ENCODE measurements at regions not wholly inside any gene's neighbourhood (a gene's known extent, or its start where the extent isn't known, plus 50 kb on each side); places are given as distances from the start of the nearest gene placed in this dataset.
"Not testable (repeated sequence)": the region's sequence is repeated elsewhere in the genome, so short reads cannot be mapped to it uniquely, and the experiment has no call there.

DNA sequence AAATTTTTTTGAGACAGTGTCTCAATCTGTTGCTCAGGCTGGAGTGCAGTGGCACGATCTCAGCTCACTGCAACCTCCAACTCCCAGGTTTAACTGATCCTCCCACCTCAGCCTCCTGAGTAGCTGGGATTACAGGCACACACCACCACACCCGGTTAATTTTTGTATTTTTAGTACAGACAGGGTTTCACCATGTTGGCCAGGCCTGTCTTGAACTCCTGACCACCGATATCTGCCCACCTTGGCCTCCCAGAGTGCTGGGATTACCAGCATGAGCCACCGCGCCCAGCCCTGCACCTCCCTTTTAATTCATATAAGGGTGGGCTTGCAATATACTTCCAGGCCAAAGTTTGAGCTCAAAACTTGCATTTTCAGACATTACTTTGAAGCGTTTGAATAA is 223.9 kb downstream of the CRLF2 start:
- H3K36me3 ChIP-seq (ENCODE audit: control insufficient read depth, insufficient read depth, low read length); H3K27ac ChIP-seq (ENCODE audit: low read length); H3K4me1 ChIP-seq (ENCODE audit: control insufficient read depth, insufficient read depth, low read length); H3K27me3 ChIP-seq (ENCODE audit: control insufficient read depth, insufficient read depth, low read length); H3K4me3 ChIP-seq (ENCODE audit: low read length); DNase-seq: not testable (repeated sequence)
- 100% methylated on average over 1 of the region's 6 CpGs for WGBS (ENCODE audit: insufficient coverage)
- H3K9me3 ChIP-seq (replicated peaks; ENCODE audit: control insufficient read depth, low read depth, low read length): peaks cover 13% of the 10 kb centered on the region

- Histone ChIP-seq H3K9me3 (replicated peaks; ENCODE audit: control insufficient read depth, low read depth, low read length) (peaks cover 8% of the 10 kb centered on the region), H3K36me3 (ENCODE audit: control insufficient read depth, insufficient read depth, low read length) (no peaks in the 10 kb centered on the region), H3K27me3 (ENCODE audit: control insufficient read depth, insufficient read depth, low read length) (peaks cover 19% of the 10 kb centered on the region), H3K27ac (ENCODE audit: low read length) (no peak overlapping the region), H3K4me3 (ENCODE audit: low read length) (no peak overlapping the region), H3K4me1 (ENCODE audit: control insufficient read depth, insufficient read depth, low read length) (no peaks in the 10 kb centered on the region)
- peak; percentile 34 for DNase-seq
- 20% methylated on average over 20 of the region's 20 CpGs for WGBS (ENCODE audit: insufficient coverage)
Observed at GRCh38 chrX:981791-982626, 230.4 kb downstream of the CRLF2 start.

DNA sequence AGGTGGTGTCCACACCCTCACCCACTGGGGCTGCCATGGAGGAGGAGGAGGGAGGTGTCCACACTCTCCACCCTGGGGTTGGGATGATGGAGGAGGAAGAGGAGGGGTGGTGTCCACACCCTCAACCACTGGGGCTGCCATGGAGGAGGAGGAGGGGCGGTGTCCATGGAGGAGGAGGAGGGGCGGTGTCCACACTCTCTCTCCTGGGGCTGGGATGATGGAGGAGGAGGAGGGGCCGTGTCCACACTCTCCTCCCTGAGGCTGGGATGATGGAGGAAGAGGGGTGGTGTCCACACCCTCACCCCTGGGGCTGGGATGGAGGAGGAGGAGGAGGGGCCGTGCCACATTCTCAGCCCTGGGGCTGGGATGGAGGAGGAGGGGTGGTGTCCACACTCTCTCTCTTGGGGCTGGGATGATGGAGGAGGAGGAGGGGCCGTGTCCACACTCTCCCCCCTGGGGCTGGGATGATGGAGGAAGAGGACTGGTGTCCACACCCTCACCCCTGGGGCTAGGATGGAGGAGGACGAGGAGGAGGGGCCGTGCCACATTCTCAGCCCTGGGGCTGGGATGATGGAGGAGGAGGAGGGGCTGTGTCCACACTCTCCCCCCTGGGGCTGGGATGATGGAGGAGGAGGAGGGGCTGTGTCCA is 231.7 kb downstream of the CRLF2 start:
- DNase-seq: no peak
- H3K4me1 ChIP-seq (ENCODE audit: control insufficient read depth, insufficient read depth, low read length): no peaks in the 10 kb centered on the region
- peaks cover 10% of the 10 kb centered on the region for H3K9me3 ChIP-seq (replicated peaks; ENCODE audit: control insufficient read depth, low read depth, low read length)
- H3K27ac ChIP-seq (ENCODE audit: low read length): no peak overlapping the region
- WGBS (ENCODE audit: insufficient coverage): no CpG with 5 or more reads among the region's 7 CpGs
- H3K36me3 ChIP-seq (ENCODE audit: control insufficient read depth, insufficient read depth, low read length): no peaks in the 10 kb centered on the region
- H3K4me3 ChIP-seq (ENCODE audit: low read length): no peak overlapping the region
- H3K27me3 ChIP-seq (ENCODE audit: control insufficient read depth, insufficient read depth, low read length): peaks cover 19% of the 10 kb centered on the region

DNA sequence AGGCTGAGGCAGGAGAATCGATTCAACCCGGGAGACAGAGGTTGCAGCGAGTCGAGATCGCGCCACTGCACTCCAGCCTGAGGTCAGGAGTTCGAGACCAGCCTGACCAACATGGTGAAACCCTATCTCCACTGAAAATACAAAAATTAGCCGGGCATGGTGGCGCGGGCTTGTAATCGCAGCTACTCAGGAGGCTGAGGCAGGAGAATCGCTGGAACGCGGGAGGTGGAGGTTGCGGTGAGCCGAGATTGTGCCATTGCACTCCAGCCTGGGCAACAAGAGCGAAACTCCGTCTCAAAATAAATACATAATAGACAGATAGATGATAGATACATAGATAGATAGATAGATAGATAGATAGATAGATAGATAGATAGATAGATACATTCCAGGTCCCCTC is 233.3 kb downstream of the CRLF2 start:
- WGBS (ENCODE audit: insufficient coverage): 94% methylated on average over 11 of the region's 18 CpGs
- not testable (repeated sequence) for H3K9me3 ChIP-seq (replicated peaks; ENCODE audit: control insufficient read depth, low read depth, low read length)

DNA sequence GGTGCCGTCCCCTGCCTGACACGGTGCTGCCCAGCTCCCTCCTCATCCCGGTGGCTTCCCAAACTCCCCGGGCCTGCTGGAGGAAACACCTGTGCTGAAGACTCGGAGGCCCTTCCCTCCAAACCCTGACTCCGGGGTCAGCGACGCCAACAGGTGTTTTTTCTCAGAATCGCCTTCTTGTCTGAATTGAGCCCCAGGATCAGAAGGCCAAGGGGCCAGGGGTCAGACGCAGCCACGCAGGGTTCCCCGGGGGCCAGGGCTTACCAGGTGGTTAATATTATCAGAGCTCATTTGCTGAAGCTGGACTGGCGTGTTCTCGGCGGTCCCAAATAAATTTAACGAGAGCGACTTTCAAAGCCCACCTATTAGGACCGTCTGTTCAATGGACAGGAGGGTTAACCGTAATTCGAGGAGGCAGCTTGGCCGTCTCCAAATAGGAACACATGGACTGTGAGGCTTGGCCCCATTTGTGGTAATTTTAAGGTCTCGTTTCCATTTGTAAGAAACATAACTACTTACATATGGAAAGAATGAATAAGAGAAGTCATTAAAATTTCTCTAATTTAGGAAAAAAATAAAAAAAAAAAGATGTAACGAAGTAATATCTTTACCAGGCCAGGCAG is 239.3 kb downstream of the CRLF2 start:
- H3K27me3 ChIP-seq (ENCODE audit: control insufficient read depth, insufficient read depth, low read length): peaks cover 10% of the 10 kb centered on the region
- H3K4me3 ChIP-seq (ENCODE audit: low read length): no peak overlapping the region
- peak; percentile 73 for DNase-seq
- H3K36me3 ChIP-seq (ENCODE audit: control insufficient read depth, insufficient read depth, low read length): no peaks in the 10 kb centered on the region
- H3K9me3 ChIP-seq (replicated peaks; ENCODE audit: control insufficient read depth, low read depth, low read length): peaks cover 2% of the 10 kb centered on the region
- H3K27ac ChIP-seq (ENCODE audit: low read length): no peak overlapping the region
- WGBS (ENCODE audit: insufficient coverage): 35% methylated on average over 17 of the region's 23 CpGs
- no peaks in the 10 kb centered on the region for H3K4me1 ChIP-seq (ENCODE audit: control insufficient read depth, insufficient read depth, low read length)

More for the DNA sequence above, 233.3 kb downstream of the CRLF2 start:
- peaks cover 19% of the 10 kb centered on the region for H3K27me3 ChIP-seq (ENCODE audit: control insufficient read depth, insufficient read depth, low read length)
- not testable (repeated sequence) for H3K27ac ChIP-seq (ENCODE audit: low read length); DNase-seq; H3K36me3 ChIP-seq (ENCODE audit: control insufficient read depth, insufficient read depth, low read length); H3K4me3 ChIP-seq (ENCODE audit: low read length); H3K4me1 ChIP-seq (ENCODE audit: control insufficient read depth, insufficient read depth, low read length)

GRCh38 chrX:968148-968965 is 244.1 kb downstream of the CRLF2 start:
- H3K36me3 ChIP-seq (ENCODE audit: control insufficient read depth, insufficient read depth, low read length): no peaks in the 10 kb centered on the region
- no peak for DNase-seq
- no peaks in the 10 kb centered on the region for H3K4me1 ChIP-seq (ENCODE audit: control insufficient read depth, insufficient read depth, low read length)
- peaks cover 11% of the 10 kb centered on the region for H3K27me3 ChIP-seq (ENCODE audit: control insufficient read depth, insufficient read depth, low read length)
- H3K9me3 ChIP-seq (replicated peaks; ENCODE audit: control insufficient read depth, low read depth, low read length): no peaks in the 10 kb centered on the region
- WGBS (ENCODE audit: insufficient coverage): 57% methylated on average over 1 of the region's 13 CpGs
- no peak overlapping the region for H3K4me3 ChIP-seq (ENCODE audit: low read length)
- H3K27ac ChIP-seq (ENCODE audit: low read length): no peak overlapping the region

DNA sequence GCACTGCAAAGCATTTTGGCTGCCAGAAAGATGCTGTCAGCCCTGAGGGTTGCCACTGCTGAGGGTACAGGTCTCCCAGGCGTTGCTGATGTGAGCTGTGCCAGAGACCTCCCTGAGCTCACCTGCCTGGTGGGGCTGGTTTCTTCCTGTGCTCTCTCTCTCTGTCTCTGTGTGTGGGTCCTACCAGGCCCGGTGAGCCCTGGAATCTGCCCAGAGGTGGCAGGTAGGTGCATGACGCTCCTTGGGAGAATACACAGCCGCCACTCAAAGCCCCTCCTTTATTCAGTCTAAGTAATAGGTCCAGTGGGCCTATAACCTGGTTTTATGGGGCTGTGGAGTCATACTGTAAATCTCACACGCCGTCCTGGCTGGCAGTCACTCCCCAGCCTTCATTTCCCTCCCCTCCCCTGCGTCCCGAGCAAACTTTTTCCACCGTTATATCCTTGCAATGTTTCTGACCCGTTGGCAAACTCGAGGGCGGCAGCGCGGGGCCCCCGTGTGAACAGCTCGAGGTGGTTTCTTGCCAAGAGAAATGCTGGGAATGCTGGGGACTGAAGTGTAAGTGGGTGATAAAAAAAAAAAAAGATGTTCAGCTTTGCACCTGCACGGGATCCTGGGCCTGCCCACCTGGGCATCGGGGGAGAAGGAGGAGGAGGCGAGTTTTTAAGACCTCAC is 245.9 kb downstream of the CRLF2 start:
- Histone ChIP-seq H3K9me3 (replicated peaks; ENCODE audit: control insufficient read depth, low read depth, low read length) (no peaks in the 10 kb centered on the region), H3K4me1 (ENCODE audit: control insufficient read depth, insufficient read depth, low read length) (no peaks in the 10 kb centered on the region), H3K4me3 (ENCODE audit: low read length) (no peak overlapping the region), H3K36me3 (ENCODE audit: control insufficient read depth, insufficient read depth, low read length) (no peaks in the 10 kb centered on the region), H3K27ac (ENCODE audit: low read length) (no peak overlapping the region), H3K27me3 (ENCODE audit: control insufficient read depth, insufficient read depth, low read length) (peaks cover 7% of the 10 kb centered on the region)
- no peak for DNase-seq
- WGBS (ENCODE audit: insufficient coverage): 36% methylated on average over 10 of the region's 19 CpGs

- no peaks in the 10 kb centered on the region for H3K4me1 ChIP-seq (ENCODE audit: control insufficient read depth, insufficient read depth, low read length)
- H3K9me3 ChIP-seq (replicated peaks; ENCODE audit: control insufficient read depth, low read depth, low read length): no peaks in the 10 kb centered on the region
- no peak for DNase-seq
- no peaks in the 10 kb centered on the region for H3K36me3 ChIP-seq (ENCODE audit: control insufficient read depth, insufficient read depth, low read length)
- peaks cover 11% of the 10 kb centered on the region for H3K27me3 ChIP-seq (ENCODE audit: control insufficient read depth, insufficient read depth, low read length)
- H3K4me3 ChIP-seq (ENCODE audit: low read length): no peak overlapping the region
- no peak overlapping the region for H3K27ac ChIP-seq (ENCODE audit: low read length)
- WGBS (ENCODE audit: insufficient coverage): 14% methylated on average over 6 of the region's 10 CpGs
Observed at GRCh38 chrX:964831-965416, 247.5 kb downstream of the CRLF2 start.

DNA sequence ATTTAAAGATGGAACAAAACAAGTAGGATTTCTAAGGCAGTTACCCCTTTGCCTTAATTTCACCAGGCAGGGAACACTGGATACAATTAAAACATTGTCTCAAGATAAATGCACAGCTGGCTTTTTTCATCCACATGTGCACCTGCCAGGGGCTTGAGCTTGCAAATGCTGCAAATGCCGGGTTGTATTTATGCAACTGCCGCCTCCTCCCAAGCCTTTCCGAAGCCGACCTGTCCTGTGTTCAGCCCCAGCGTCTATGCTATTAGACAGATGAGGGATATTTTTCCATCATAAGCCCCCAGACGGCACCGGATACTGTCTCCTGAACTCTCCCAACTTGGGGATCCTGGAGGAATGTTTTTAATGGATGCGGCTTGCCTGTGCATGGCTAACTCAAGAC is 251.6 kb downstream of the CRLF2 start:
- Histone ChIP-seq H3K4me1 (ENCODE audit: control insufficient read depth, insufficient read depth, low read length) (no peaks in the 10 kb centered on the region), H3K9me3 (replicated peaks; ENCODE audit: control insufficient read depth, low read depth, low read length) (no peaks in the 10 kb centered on the region), H3K27me3 (ENCODE audit: control insufficient read depth, insufficient read depth, low read length) (peaks cover 13% of the 10 kb centered on the region), H3K27ac (ENCODE audit: low read length) (no peak overlapping the region), H3K4me3 (ENCODE audit: low read length) (no peak overlapping the region), H3K36me3 (ENCODE audit: control insufficient read depth, insufficient read depth, low read length) (no peaks in the 10 kb centered on the region)
- no CpG with 5 or more reads among the region's 8 CpGs for WGBS (ENCODE audit: insufficient coverage)
- DNase-seq: no peak

Data from muscle of leg (tissue), 3 donors.